HepG2 (cell line): ENCODE measurements at regions not wholly inside any gene's neighbourhood (a gene's known extent, or its start where the extent isn't known, plus 50 kb on each side); places are given as distances from the start of the nearest gene placed in this dataset.

ENCODE experiments used
- ONECUT2 ChIP-seq: sonication (generic); formaldehyde crosslinking; IDR thresholded peaks from 2 replicates; pipeline ENCODE4 v1.4.0; 2020; ENCODE audit warnings: missing genetic modification reagents
- PTBP1 ChIP-seq: fragments of 200-400 bp; formaldehyde crosslinking; IDR thresholded peaks from 2 replicates; pipeline ENCODE4 v1.6.1; 2018; ENCODE audit warnings: low read length, low read depth; ENCODE audit not compliant: poor library complexity, severe bottlenecking
- RFXANK ChIP-seq: IDR thresholded peaks from 2 replicates; pipeline ENCODE4 v1.6.1; 2016
- SSRP1 ChIP-seq: IDR thresholded peaks from 2 replicates; pipeline ENCODE4 v1.6.1; 2016; ENCODE audit warnings: control low read depth
- TFAP4 ChIP-seq: sonication (generic); IDR thresholded peaks from 2 replicates; pipeline ENCODE4 v1.6.1; 2016; ENCODE audit warnings: low read depth, borderline replicate concordance
- ZNF142 ChIP-seq: sonication (generic); formaldehyde crosslinking; IDR thresholded peaks from 2 replicates; pipeline ENCODE4 v1.4.0; 2020; ENCODE audit warnings: missing genetic modification reagents
- ZNF547 ChIP-seq: sonication (generic); formaldehyde crosslinking; IDR thresholded peaks from 2 replicates; pipeline ENCODE4 v1.5.1; 2020; ENCODE audit warnings: mild to moderate bottlenecking, missing genetic modification reagents
- ZNF552 ChIP-seq: sonication (generic); formaldehyde crosslinking; IDR thresholded peaks from 2 replicates; pipeline ENCODE4 v1.9.0; 2022; ENCODE audit warnings: missing genetic modification reagents, mild to moderate bottlenecking, borderline replicate concordance
- ZNF678 ChIP-seq: sonication (generic); formaldehyde crosslinking; IDR thresholded peaks from 2 replicates; pipeline ENCODE4 v1.4.0; 2020; ENCODE audit warnings: mild to moderate bottlenecking, missing genetic modification reagents
- TF ChIP-seq, protein P1 (sequence below): sonication (generic); formaldehyde crosslinking; IDR thresholded peaks from 2 replicates; pipeline ENCODE4 v1.5.0; 2020; ENCODE audit warnings: mild to moderate bottlenecking, missing genetic modification reagents

DNA sequence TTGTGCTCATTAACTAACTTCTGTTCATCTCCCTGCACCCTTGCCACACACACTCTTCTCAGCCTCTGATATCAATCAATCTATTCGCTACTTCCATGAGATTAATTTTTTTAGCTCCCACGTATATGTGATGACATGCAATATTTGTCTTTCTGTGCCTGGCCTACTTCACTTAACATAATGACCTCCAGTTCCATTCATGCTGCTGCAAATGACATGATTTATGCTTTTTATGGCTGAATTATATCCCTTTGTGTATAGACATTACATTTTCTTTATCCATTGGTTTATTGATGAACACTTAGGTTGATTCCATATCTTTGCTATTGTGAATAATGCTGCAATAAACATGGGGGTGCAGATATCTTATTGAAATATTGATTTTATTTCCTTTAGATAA is 50.8 kb upstream of the SPTLC3 start (continued):
- no peak for TF ChIP-seq ZNF142 (CRISPR knock-in tag)
- TF ChIP-seq TFAP4 = no peak
- TF ChIP-seq, protein P1, sequence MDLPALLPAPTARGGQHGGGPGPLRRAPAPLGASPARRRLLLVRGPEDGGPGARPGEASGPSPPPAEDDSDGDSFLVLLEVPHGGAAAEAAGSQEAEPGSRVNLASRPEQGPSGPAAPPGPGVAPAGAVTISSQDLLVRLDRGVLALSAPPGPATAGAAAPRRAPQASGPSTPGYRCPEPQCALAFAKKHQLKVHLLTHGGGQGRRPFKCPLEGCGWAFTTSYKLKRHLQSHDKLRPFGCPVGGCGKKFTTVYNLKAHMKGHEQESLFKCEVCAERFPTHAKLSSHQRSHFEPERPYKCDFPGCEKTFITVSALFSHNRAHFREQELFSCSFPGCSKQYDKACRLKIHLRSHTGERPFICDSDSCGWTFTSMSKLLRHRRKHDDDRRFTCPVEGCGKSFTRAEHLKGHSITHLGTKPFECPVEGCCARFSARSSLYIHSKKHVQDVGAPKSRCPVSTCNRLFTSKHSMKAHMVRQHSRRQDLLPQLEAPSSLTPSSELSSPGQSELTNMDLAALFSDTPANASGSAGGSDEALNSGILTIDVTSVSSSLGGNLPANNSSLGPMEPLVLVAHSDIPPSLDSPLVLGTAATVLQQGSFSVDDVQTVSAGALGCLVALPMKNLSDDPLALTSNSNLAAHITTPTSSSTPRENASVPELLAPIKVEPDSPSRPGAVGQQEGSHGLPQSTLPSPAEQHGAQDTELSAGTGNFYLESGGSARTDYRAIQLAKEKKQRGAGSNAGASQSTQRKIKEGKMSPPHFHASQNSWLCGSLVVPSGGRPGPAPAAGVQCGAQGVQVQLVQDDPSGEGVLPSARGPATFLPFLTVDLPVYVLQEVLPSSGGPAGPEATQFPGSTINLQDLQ (CRISPR knock-in tag) = no peak
- TF ChIP-seq PTBP1 = no peak
- no peak for TF ChIP-seq ZNF678 (CRISPR knock-in tag)
- TF ChIP-seq ONECUT2 = no peak
- no peak for TF ChIP-seq ZNF552 (CRISPR knock-in tag)
- no peak for TF ChIP-seq RFXANK
- no peak for TF ChIP-seq SSRP1 (CRISPR knock-in tag)
- no peak for TF ChIP-seq ZNF547 (CRISPR knock-in tag)
- TF ChIP-seq, all 625 proteins: peak for 0
